Right lobe of liver (tissue), 6 donors: ENCODE measurements at regions not wholly inside any gene's neighbourhood (a gene's known extent, or its start where the extent isn't known, plus 50 kb on each side); places are given as distances from the start of the nearest gene placed in this dataset.

Source experiments
- ATAC-seq, 4 donors: fragments of 200-7000 bp; cut with Tn5 transposase; one replicate each; pipeline ENCODE4 v1.9.1; 2020; ENCODE audit warnings: mild to moderate bottlenecking in 4 of 4, moderate library complexity in 4 of 4
- DNase-seq, 3 donors: peaks; one replicate each; pipeline ENCODE4 v3.0.0-alpha.2; 2020
- H3K27ac ChIP-seq, 3 donors: fragments of 200-600 bp; one replicate each; pipeline ENCODE4 v1.8.0; 2022
- H3K27me3 ChIP-seq, 2 donors: fragments of 200-600 bp; one replicate each; pipeline ENCODE4 v1.8.0; 2022
- H3K36me3 ChIP-seq, 4 donors: fragments of 200-600 bp; sonication (generic) in 1 of 4; one replicate each; pipeline versions ENCODE4 v1.5.1 to v1.8.0; 2017 to 2022; ENCODE audit warnings: control low read depth in 1 of 4
- H3K4me1 ChIP-seq, 4 donors: fragments of 200-600 bp; sonication (generic) in 1 of 4; one replicate each; pipeline versions ENCODE4 v1.5.1 to v1.8.0; 2017 to 2022; ENCODE audit warnings: control low read depth in 1 of 4
- H3K4me3 ChIP-seq, 3 donors: fragments of 200-600 bp; one replicate each; pipeline ENCODE4 v1.8.0; 2022
- H3K9me3 ChIP-seq, 4 donors: fragments of 200-600 bp; sonication (generic) in 1 of 4; one replicate each; pipeline versions ENCODE4 v1.5.1 to v1.8.0; 2017 to 2022; ENCODE audit warnings: control low read depth in 1 of 4
- POLR2A ChIP-seq: fragments of 450-650 bp; IDR thresholded peaks from one replicate; pipeline ENCODE4 v1.6.1; 2017; ENCODE audit warnings: antibody characterized with exemption, mild to moderate bottlenecking
- WGBS: methylation state at CpG from one replicate; pipeline ENCODE4 v1.1.6; 2018; ENCODE audit warnings: low coverage, low lambda C conversion rate; ENCODE audit not compliant: insufficient coverage; ENCODE audit errors: missing lambda C conversion rate; 5-methylcytosine and 5-hydroxymethylcytosine counted together
- intact Hi-C, 2 donors: fragments of 100-400 bp; cut with DNase I; formaldehyde crosslinking; loops; one replicate each; pipeline versions ENCODE4 v1.11.2 to v1.14.1; 2022
- TF ChIP-seq, protein P1 (sequence below), 4 donors: fragments of 200-600 bp in 3 of 4; fragments of 450-650 bp in 1 of 4; IDR thresholded peaks; one replicate each; pipeline versions ENCODE4 v1.5.1 to v1.8.0; 2016 to 2022; ENCODE audit warnings: antibody characterized with exemption in 4 of 4, mild to moderate bottlenecking in 2 of 4
- donor health status: DM: no; HTN: yes; CAD: no.
- donor health status: DM: no; HTN: no; CAD: no.
- donor health status: DM: no; HTN: no; CAD: no.
- donor health status: DM: no; HTN: yes; CAD: no.
- donor health status: DM: no; HTN: yes; CAD: no.

DNA sequence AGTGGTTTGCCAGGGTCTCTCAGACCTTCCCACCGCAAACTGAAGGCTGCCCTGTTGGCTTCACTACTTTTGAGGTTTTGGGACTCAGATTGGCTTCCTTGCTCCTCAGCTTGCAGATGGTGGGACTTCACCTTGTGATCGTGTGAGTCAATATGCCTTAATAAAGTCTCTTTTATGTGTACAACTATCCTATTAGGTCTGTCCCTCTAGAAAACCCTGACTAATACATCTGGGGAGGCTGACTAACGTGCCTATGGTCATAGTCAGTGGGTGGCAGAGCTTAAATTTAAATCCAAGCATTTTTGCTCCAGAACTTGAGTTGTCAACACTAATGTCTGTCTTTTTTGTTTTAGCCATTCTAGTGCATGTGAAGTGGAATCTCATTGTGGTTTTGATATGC, 76.5 kb upstream of the CHODL start:
- 53% methylated on average over 3 of the region's 3 CpGs for WGBS
- intact Hi-C loops = no loop called here
- no peaks in the 10 kb centered on the region for H3K27me3 ChIP-seq
- TF ChIP-seq, protein P1, sequence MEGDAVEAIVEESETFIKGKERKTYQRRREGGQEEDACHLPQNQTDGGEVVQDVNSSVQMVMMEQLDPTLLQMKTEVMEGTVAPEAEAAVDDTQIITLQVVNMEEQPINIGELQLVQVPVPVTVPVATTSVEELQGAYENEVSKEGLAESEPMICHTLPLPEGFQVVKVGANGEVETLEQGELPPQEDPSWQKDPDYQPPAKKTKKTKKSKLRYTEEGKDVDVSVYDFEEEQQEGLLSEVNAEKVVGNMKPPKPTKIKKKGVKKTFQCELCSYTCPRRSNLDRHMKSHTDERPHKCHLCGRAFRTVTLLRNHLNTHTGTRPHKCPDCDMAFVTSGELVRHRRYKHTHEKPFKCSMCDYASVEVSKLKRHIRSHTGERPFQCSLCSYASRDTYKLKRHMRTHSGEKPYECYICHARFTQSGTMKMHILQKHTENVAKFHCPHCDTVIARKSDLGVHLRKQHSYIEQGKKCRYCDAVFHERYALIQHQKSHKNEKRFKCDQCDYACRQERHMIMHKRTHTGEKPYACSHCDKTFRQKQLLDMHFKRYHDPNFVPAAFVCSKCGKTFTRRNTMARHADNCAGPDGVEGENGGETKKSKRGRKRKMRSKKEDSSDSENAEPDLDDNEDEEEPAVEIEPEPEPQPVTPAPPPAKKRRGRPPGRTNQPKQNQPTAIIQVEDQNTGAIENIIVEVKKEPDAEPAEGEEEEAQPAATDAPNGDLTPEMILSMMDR (IDR thresholded peaks at IDR 0.05) = no peak
- no peaks in the 10 kb centered on the region for H3K36me3 ChIP-seq
- H3K4me3 ChIP-seq = no peak overlapping the region
- H3K27ac ChIP-seq = no peak overlapping the region
- H3K4me1 ChIP-seq = no peaks in the 10 kb centered on the region
- H3K9me3 ChIP-seq = no peaks in the 10 kb centered on the region
- ATAC-seq (no peak), DNase-seq (no peak)

- ATAC-seq = no peak
- H3K27ac ChIP-seq = no peak overlapping the region
- DNase-seq = no peak
- intact Hi-C loops = no loop called here
- no peaks in the 10 kb centered on the region for H3K9me3 ChIP-seq
- H3K4me3 ChIP-seq = no peak overlapping the region
- 52% methylated on average over 6 of the region's 6 CpGs for WGBS
- TF ChIP-seq POLR2A = no peak
- TF ChIP-seq, protein P1 (IDR thresholded peaks at IDR 0.05) = no peak
- H3K36me3 ChIP-seq = no peaks in the 10 kb centered on the region
- H3K4me1 ChIP-seq = no peaks in the 10 kb centered on the region
- H3K27me3 ChIP-seq = no peaks in the 10 kb centered on the region
These were observed 79.7 kb upstream of the CHODL start for GRCh38 chr21:18164933-18165332.

- ATAC-seq = no peak
- H3K27ac ChIP-seq = no peak overlapping the region
- H3K4me3 ChIP-seq = no peak overlapping the region
- H3K9me3 ChIP-seq = no peaks in the 10 kb centered on the region
- intact Hi-C loops = no loop called here
- no peaks in the 10 kb centered on the region for H3K36me3 ChIP-seq
- H3K27me3 ChIP-seq = no peaks in the 10 kb centered on the region
- no peak for DNase-seq
- whole genome bisulfite sequencing = 46% methylated on average over 3 of the region's 3 CpGs
- TF ChIP-seq POLR2A = no peak
- TF ChIP-seq, protein P1 (IDR thresholded peaks at IDR 0.05) = no peak
- H3K4me1 ChIP-seq = no peaks in the 10 kb centered on the region
These were observed 80.2 kb upstream of the CHODL start for GRCh38 chr21:18164483-18164882.

DNA sequence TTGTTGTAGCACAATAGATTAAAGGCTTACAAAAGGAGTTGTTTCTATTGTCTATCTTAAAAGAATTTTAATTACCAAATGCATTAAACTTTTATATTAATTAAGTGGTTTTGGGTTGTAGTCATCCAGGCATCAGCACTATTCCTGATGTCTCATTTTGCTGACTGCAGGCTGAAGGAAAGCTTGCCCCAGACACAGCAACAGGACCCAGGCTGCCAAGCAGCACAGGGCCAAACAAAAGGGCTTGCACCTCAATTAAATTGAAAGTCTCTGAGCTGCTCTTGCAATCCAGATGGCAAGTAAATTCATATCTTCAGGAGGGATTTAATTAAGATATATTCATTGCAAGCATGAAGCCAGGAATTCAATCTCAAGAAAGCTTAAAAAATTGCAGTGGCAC, 80.7 kb upstream of the CHODL start:
- intact Hi-C loops = no loop called here
- Histone ChIP-seq H3K36me3 (no peaks in the 10 kb centered on the region), H3K27me3 (no peaks in the 10 kb centered on the region), H3K4me3 (no peak overlapping the region), H3K27ac (no peak overlapping the region), H3K4me1 (no peaks in the 10 kb centered on the region), H3K9me3 (no peaks in the 10 kb centered on the region)
- DNase-seq (no peak), ATAC-seq (no peak)
- TF ChIP-seq, protein P1 (IDR thresholded peaks at IDR 0.05) = no peak
- no peak for TF ChIP-seq POLR2A

DNA sequence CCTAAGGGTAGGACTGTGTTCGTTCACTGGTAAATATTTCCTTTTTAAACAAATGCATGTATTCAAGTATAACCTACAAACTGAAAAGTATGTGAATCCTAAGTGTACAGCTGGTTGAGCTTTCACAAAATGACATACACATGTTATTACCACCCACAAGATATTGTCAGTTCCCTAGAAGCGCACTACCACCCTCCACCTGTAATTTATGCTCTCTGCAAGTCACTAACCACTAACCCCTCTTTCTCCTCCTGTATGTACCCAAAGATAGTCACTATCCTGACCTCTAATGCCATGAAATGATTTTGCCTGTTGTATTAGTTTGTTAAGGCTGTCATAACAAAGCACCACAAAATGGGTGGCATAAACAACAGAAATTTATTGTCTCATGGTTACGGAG, 82.8 kb upstream of the CHODL start:
- TF ChIP-seq POLR2A = no peak
- TF ChIP-seq, protein P1 (IDR thresholded peaks at IDR 0.05) = no peak
- Histone ChIP-seq H3K27me3 (no peaks in the 10 kb centered on the region), H3K4me3 (no peak overlapping the region), H3K9me3 (no peaks in the 10 kb centered on the region), H3K27ac (no peak overlapping the region), H3K36me3 (no peaks in the 10 kb centered on the region), H3K4me1 (no peaks in the 10 kb centered on the region)
- 26% methylated on average over 3 of the region's 3 CpGs for WGBS
- DNase-seq (no peak), ATAC-seq (no peak)
- intact Hi-C loops = no loop called here
